Occipital lobe (tissue), 1 donor: ENCODE measurements at regions not wholly inside any gene's neighbourhood (a gene's known extent, or its start where the extent isn't known, plus 50 kb on each side); places are given as distances from the start of the nearest gene placed in this dataset.
"Not testable (repeated sequence)": the region's sequence is repeated elsewhere in the genome, so short reads cannot be mapped to it uniquely, and the experiment has no call there.

Source experiments
- DNase-seq: peaks from one replicate; lab custom pipeline; 2025; lab: John Stamatoyannopoulos, UW

- no peak for DNase-seq
Measured at GRCh38 chr11:134878785-134879184, 466.7 kb upstream of the B3GAT1 start.

GRCh38 chr11:134876226-134876625 lies 464.2 kb upstream of the B3GAT1 start:
- DNase-seq: no peak

GRCh38 chr11:134866981-134867675 lies 455.1 kb upstream of the B3GAT1 start:
- no peak for DNase-seq

GRCh38 chr11:134866215-134866614 lies 454.2 kb upstream of the B3GAT1 start:
- no peak for DNase-seq

- DNase-seq: no peak
Measured at GRCh38 chr11:134864968-134865305, 452.9 kb upstream of the B3GAT1 start.

- no peak for DNase-seq
Measured at GRCh38 chr11:134864233-134864967, 452.4 kb upstream of the B3GAT1 start.

- no peak for DNase-seq
Measured at GRCh38 chr11:134863294-134863693, 451.3 kb upstream of the B3GAT1 start.

GRCh38 chr11:134862587-134863195 lies 450.6 kb upstream of the B3GAT1 start:
- no peak for DNase-seq

- no peak for DNase-seq
Measured at GRCh38 chr11:134862105-134862502, 450.1 kb upstream of the B3GAT1 start.

GRCh38 chr11:134861490-134862104 lies 449.6 kb upstream of the B3GAT1 start:
- no peak for DNase-seq

- DNase-seq: no peak
Measured at GRCh38 chr11:134858783-134859480, 446.9 kb upstream of the B3GAT1 start.

GRCh38 chr11:134857035-134857434 lies 445.0 kb upstream of the B3GAT1 start:
- DNase-seq: no peak

- DNase-seq: no peak
Measured at GRCh38 chr11:134856056-134856971, 444.3 kb upstream of the B3GAT1 start.

GRCh38 chr11:134853992-134854991 lies 442.2 kb upstream of the B3GAT1 start:
- peak; percentile 40 for DNase-seq

GRCh38 chr11:134851503-134852224 lies 439.6 kb upstream of the B3GAT1 start:
- not testable (repeated sequence) for DNase-seq

- no peak for DNase-seq
Measured at GRCh38 chr11:134850566-134850965, 438.5 kb upstream of the B3GAT1 start.

- no peak for DNase-seq
Measured at GRCh38 chr11:134849833-134850232, 437.8 kb upstream of the B3GAT1 start.

GRCh38 chr11:134847083-134847715 lies 435.2 kb upstream of the B3GAT1 start:
- DNase-seq: no peak
